ENCODE measurements at regions not wholly inside any gene's neighbourhood (a gene's known extent, or its start where the extent isn't known, plus 50 kb on each side); places are given as distances from the start of the nearest gene placed in this dataset.

- CTCF ChIA-PET (ENCODE audit: unreplicated experiment): no interaction called here
- Histone ChIP-seq H3K9me3 (ENCODE audit: low read length) (no peaks in the 10 kb centered on the region), H3K4me3 (ENCODE audit: low read depth, low read length, poor library complexity, severe bottlenecking) (no peak overlapping the region), H3K4me2 (ENCODE audit: low read length) (no peak overlapping the region), H2AFZ (ENCODE audit: low read length) (no peak overlapping the region), H3K4me1 (ENCODE audit: insufficient read depth, low read length, poor library complexity, severe bottlenecking) (peaks cover 6% of the 10 kb centered on the region), H3K9me2 (ENCODE audit: insufficient read depth, low read length) (no peaks in the 10 kb centered on the region), H4K20me1 (ENCODE audit: insufficient read depth, low read length) (no peaks in the 10 kb centered on the region), H3K79me2 (ENCODE audit: insufficient read depth, low read depth, low read length) (no peaks in the 10 kb centered on the region), H3K36me3 (ENCODE audit: insufficient read depth, low read length) (no peaks in the 10 kb centered on the region), H3K27ac (ENCODE audit: low read depth, low read length, poor library complexity, severe bottlenecking) (no peak overlapping the region)
- TF ChIP-seq EZH2phosphoT487 (IDR thresholded peaks at IDR 0.05; ENCODE audit: borderline replicate concordance, low read depth, low read length) (no peak), CTCF (conservative IDR thresholded peaks at IDR 0.05; ENCODE audit: low read length) (no peak)
- POLR2A ChIA-PET: interaction anchor here (0.7 kb wide), 1 partner anchor 212 kb away, joined by 6 read pairs; no protein-coding TSS in a partner anchor
- intact Hi-C loops (cut with micrococcal nuclease; ENCODE audit: unreplicated experiment): no loop called here
- no TSS peak for BruUV-seq (replicated peaks)
- DNase-seq (ENCODE audit: low spot score): no peak
These were observed 506.1 kb upstream of the FAM98A start for GRCh38 chr2:34105006-34105767.

GRCh38 chr2:34104601-34105000 is 505.5 kb upstream of the FAM98A start:
- no peaks in the 10 kb centered on the region for H3K36me3 ChIP-seq (ENCODE audit: insufficient read depth, low read length)
- no peak for DNase-seq (ENCODE audit: low spot score)
- H3K9me3 ChIP-seq (ENCODE audit: low read length): no peaks in the 10 kb centered on the region
- ChIA-PET CTCF (ENCODE audit: unreplicated experiment) (no interaction called here), POLR2A (interaction anchor here (0.7 kb wide), 1 partner anchor 212 kb away, joined by 6 read pairs; no protein-coding TSS in a partner anchor)
- H3K4me3 ChIP-seq (ENCODE audit: low read depth, low read length, poor library complexity, severe bottlenecking): no peak overlapping the region
- intact Hi-C loops (cut with micrococcal nuclease; ENCODE audit: unreplicated experiment): no loop called here
- no peaks in the 10 kb centered on the region for H3K9me2 ChIP-seq (ENCODE audit: insufficient read depth, low read length)
- no peak overlapping the region for H3K4me2 ChIP-seq (ENCODE audit: low read length)
- BruUV-seq (replicated peaks): no TSS peak
- no peak overlapping the region for H3K27ac ChIP-seq (ENCODE audit: low read depth, low read length, poor library complexity, severe bottlenecking)
- no peaks in the 10 kb centered on the region for H3K79me2 ChIP-seq (ENCODE audit: insufficient read depth, low read depth, low read length)
- H3K4me1 ChIP-seq (ENCODE audit: insufficient read depth, low read length, poor library complexity, severe bottlenecking): peaks cover 7% of the 10 kb centered on the region
- no peak for TF ChIP-seq CTCF (conservative IDR thresholded peaks at IDR 0.05; ENCODE audit: low read length)
- TF ChIP-seq EZH2phosphoT487 (IDR thresholded peaks at IDR 0.05; ENCODE audit: borderline replicate concordance, low read depth, low read length): no peak
- no peaks in the 10 kb centered on the region for H4K20me1 ChIP-seq (ENCODE audit: insufficient read depth, low read length)
- H2AFZ ChIP-seq (ENCODE audit: low read length): no peak overlapping the region

GRCh38 chr2:34103437-34103836 is 504.3 kb upstream of the FAM98A start:
- Histone ChIP-seq H4K20me1 (ENCODE audit: insufficient read depth, low read length) (no peaks in the 10 kb centered on the region), H2AFZ (ENCODE audit: low read length) (no peak overlapping the region), H3K79me2 (ENCODE audit: insufficient read depth, low read depth, low read length) (no peaks in the 10 kb centered on the region), H3K36me3 (ENCODE audit: insufficient read depth, low read length) (no peaks in the 10 kb centered on the region), H3K9me3 (ENCODE audit: low read length) (no peaks in the 10 kb centered on the region), H3K4me1 (ENCODE audit: insufficient read depth, low read length, poor library complexity, severe bottlenecking) (peaks cover 7% of the 10 kb centered on the region), H3K27ac (ENCODE audit: low read depth, low read length, poor library complexity, severe bottlenecking) (no peak overlapping the region), H3K9me2 (ENCODE audit: insufficient read depth, low read length) (no peaks in the 10 kb centered on the region), H3K4me3 (ENCODE audit: low read depth, low read length, poor library complexity, severe bottlenecking) (no peak overlapping the region), H3K4me2 (ENCODE audit: low read length) (no peak overlapping the region)
- intact Hi-C loops (cut with micrococcal nuclease; ENCODE audit: unreplicated experiment): no loop called here
- ChIA-PET CTCF (ENCODE audit: unreplicated experiment) (no interaction called here), POLR2A (no interaction called here)
- BruUV-seq (replicated peaks): no TSS peak
- TF ChIP-seq EZH2phosphoT487 (IDR thresholded peaks at IDR 0.05; ENCODE audit: borderline replicate concordance, low read depth, low read length): no peak
- no peak for TF ChIP-seq CTCF (conservative IDR thresholded peaks at IDR 0.05; ENCODE audit: low read length)
- DNase-seq (ENCODE audit: low spot score): no peak

All from OCI-LY7 (cell line).